ENCODE measurements at regions not wholly inside any gene's neighbourhood (a gene's known extent, or its start where the extent isn't known, plus 50 kb on each side); places are given as distances from the start of the nearest gene placed in this dataset.

DNA sequence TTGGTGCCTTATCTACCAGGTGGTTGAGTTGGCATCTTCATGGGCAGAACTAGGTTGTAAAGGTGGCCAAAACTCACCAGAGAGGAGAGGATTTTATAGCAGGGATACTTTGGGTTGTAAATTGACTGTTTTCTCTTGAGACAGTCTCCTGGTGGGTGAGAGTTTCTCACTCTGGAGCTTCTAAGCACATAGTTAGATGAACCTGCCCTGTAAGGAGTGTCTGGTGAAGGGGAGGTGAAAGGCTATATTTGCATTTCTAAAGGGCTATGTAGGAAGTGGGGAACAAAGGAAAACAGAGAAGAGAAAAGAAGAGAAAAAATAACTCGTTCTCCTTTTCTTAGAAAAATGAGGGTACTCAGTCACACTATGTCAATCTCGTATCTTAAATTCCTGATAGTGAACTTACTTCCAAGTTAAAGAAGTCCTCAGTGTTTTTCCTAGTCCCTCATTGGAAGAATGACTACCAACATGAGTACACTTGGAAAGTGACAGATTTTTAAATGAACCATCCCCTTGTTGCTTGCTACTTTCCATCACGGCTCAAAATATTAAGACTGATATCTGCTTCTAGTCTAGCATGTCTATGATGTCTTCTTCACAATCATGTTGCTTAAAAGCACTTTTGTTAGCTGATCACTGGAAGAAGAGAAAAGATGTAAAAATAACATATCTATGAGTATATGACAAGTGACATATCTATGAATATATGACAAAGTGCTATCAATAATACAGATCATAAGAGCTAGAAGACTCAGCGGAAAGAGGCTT is 113.8 kb upstream of the P2RY1 start:
- TF ChIP-seq POLR2A (IDR thresholded peaks at IDR 0.05), result no peak
- TF ChIP-seq, protein P1, sequence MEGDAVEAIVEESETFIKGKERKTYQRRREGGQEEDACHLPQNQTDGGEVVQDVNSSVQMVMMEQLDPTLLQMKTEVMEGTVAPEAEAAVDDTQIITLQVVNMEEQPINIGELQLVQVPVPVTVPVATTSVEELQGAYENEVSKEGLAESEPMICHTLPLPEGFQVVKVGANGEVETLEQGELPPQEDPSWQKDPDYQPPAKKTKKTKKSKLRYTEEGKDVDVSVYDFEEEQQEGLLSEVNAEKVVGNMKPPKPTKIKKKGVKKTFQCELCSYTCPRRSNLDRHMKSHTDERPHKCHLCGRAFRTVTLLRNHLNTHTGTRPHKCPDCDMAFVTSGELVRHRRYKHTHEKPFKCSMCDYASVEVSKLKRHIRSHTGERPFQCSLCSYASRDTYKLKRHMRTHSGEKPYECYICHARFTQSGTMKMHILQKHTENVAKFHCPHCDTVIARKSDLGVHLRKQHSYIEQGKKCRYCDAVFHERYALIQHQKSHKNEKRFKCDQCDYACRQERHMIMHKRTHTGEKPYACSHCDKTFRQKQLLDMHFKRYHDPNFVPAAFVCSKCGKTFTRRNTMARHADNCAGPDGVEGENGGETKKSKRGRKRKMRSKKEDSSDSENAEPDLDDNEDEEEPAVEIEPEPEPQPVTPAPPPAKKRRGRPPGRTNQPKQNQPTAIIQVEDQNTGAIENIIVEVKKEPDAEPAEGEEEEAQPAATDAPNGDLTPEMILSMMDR (IDR thresholded peaks at IDR 0.05), result no peak

All from testis (tissue), 2 donors.